Lower leg skin (tissue), 3 donors: ENCODE measurements at regions not wholly inside any gene's neighbourhood (a gene's known extent, or its start where the extent isn't known, plus 50 kb on each side); places are given as distances from the start of the nearest gene placed in this dataset.

Source experiments
- POLR2A ChIP-seq, 2 donors: fragments of 450-650 bp; IDR thresholded peaks; one replicate each; pipeline ENCODE4 v1.6.1; 2016 to 2017; ENCODE audit warnings: antibody characterized with exemption in 2 of 2, mild to moderate bottlenecking in 1 of 2, moderate library complexity in 1 of 2
- TF ChIP-seq, protein P1 (sequence below), 3 donors: fragments of 450-650 bp; IDR thresholded peaks; one replicate each; pipeline ENCODE4 v1.5.1; 2016; ENCODE audit warnings: antibody characterized with exemption in 3 of 3, mild to moderate bottlenecking in 3 of 3, moderate library complexity in 2 of 3

DNA sequence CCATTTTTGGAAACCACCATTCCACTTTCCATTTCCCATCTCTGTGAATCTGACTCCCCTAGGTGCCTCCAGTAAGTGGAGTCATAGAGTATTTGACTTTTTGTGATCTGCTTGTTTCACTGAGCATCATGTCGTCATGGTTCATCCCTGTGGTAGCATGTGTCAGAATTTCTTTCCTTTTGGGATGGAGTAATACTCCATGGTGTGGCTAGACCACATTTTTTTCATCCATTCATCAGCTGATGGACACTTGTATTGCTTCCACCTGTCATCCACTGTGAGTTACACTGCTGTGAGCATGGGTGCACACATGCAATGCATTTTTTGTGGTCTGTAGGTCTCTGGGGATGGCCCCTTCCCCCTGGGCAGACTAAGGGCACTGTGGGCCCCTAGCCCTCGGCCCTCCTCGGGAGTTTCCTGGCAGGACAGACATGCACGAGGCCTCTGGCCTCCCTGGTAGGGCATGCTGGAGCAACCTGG is 115.9 kb downstream of the GADD45G start:
- TF ChIP-seq, protein P1, sequence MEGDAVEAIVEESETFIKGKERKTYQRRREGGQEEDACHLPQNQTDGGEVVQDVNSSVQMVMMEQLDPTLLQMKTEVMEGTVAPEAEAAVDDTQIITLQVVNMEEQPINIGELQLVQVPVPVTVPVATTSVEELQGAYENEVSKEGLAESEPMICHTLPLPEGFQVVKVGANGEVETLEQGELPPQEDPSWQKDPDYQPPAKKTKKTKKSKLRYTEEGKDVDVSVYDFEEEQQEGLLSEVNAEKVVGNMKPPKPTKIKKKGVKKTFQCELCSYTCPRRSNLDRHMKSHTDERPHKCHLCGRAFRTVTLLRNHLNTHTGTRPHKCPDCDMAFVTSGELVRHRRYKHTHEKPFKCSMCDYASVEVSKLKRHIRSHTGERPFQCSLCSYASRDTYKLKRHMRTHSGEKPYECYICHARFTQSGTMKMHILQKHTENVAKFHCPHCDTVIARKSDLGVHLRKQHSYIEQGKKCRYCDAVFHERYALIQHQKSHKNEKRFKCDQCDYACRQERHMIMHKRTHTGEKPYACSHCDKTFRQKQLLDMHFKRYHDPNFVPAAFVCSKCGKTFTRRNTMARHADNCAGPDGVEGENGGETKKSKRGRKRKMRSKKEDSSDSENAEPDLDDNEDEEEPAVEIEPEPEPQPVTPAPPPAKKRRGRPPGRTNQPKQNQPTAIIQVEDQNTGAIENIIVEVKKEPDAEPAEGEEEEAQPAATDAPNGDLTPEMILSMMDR (IDR thresholded peaks at IDR 0.05): no peak
- TF ChIP-seq POLR2A (IDR thresholded peaks at IDR 0.05): no peak
